ENCODE measurements at regions not wholly inside any gene's neighbourhood (a gene's known extent, or its start where the extent isn't known, plus 50 kb on each side); places are given as distances from the start of the nearest gene placed in this dataset.

- Histone ChIP-seq H3K9me3 (ENCODE audit: severe bottlenecking) (no peaks in the 10 kb centered on the region), H3K27ac (no peak overlapping the region), H3K4me3 (ENCODE audit: low read depth, low read length) (no peak overlapping the region), H3K36me3 (no peaks in the 10 kb centered on the region), H3K27me3 (ENCODE audit: insufficient read depth, low read depth, severe bottlenecking) (peaks cover 30% of the 10 kb centered on the region)
- no peak for DNase-seq
- TF ChIP-seq, protein P1, sequence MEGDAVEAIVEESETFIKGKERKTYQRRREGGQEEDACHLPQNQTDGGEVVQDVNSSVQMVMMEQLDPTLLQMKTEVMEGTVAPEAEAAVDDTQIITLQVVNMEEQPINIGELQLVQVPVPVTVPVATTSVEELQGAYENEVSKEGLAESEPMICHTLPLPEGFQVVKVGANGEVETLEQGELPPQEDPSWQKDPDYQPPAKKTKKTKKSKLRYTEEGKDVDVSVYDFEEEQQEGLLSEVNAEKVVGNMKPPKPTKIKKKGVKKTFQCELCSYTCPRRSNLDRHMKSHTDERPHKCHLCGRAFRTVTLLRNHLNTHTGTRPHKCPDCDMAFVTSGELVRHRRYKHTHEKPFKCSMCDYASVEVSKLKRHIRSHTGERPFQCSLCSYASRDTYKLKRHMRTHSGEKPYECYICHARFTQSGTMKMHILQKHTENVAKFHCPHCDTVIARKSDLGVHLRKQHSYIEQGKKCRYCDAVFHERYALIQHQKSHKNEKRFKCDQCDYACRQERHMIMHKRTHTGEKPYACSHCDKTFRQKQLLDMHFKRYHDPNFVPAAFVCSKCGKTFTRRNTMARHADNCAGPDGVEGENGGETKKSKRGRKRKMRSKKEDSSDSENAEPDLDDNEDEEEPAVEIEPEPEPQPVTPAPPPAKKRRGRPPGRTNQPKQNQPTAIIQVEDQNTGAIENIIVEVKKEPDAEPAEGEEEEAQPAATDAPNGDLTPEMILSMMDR (IDR thresholded peaks at IDR 0.05; ENCODE audit: low read depth, low read length): no peak
These were observed 301.9 kb upstream of the PITX2 start for GRCh38 chr4:110924761-110925160.

GRCh38 chr4:110926841-110927400 is 304.0 kb upstream of the PITX2 start:
- Histone ChIP-seq H3K36me3 (no peaks in the 10 kb centered on the region), H3K9me3 (ENCODE audit: severe bottlenecking) (no peaks in the 10 kb centered on the region), H3K27ac (no peak overlapping the region), H3K4me3 (ENCODE audit: low read depth, low read length) (no peak overlapping the region), H3K27me3 (ENCODE audit: insufficient read depth, low read depth, severe bottlenecking) (peaks cover 34% of the 10 kb centered on the region)
- TF ChIP-seq, protein P1 (IDR thresholded peaks at IDR 0.05; ENCODE audit: low read depth, low read length): no peak
- no peak for DNase-seq

DNA sequence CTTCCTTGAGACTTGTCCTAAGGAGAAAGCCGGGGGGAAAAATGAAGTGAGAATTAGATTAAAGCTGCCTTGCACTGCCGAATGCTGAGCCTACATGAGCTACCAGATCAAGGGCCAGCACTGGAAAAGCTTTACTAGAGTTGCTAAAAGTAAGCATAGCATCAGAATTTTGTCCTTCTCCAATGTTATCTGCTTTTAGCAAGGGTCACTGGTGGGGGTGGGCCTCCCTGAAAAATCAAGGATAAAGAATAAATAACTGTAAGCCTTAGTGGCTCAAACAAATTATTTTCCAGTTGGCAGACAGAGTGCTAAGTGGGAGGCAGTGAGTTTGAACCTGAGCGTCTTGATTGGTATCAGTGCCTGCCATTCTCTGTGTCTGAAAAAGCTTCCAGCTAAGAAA is 310.5 kb upstream of the PITX2 start:
- TF ChIP-seq, protein P1 (IDR thresholded peaks at IDR 0.05; ENCODE audit: low read depth, low read length): no peak
- Histone ChIP-seq H3K36me3 (no peaks in the 10 kb centered on the region), H3K27ac (no peak overlapping the region), H3K9me3 (ENCODE audit: severe bottlenecking) (no peaks in the 10 kb centered on the region), H3K27me3 (ENCODE audit: insufficient read depth, low read depth, severe bottlenecking) (peaks cover 40% of the 10 kb centered on the region), H3K4me3 (ENCODE audit: low read depth, low read length) (no peak overlapping the region)
- DNase-seq: no peak

DNA sequence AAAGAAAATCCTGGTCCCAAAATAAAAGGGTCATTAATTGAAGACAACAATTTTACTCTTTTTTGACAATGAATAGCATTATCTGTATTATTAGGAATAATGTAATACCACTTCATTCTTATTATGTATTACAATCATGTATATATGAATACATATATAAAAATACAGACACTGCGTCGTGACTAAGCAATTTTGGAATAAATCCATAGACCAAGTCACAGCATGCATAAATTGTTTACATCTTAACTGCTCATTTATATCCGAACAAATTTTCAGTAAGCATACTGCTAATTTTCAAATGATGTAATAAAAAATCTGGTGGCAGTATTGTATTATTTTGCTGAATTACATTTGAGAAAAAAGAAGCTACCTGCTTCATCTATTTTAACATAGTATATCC is 321.6 kb upstream of the PITX2 start:
- H3K4me3 ChIP-seq (ENCODE audit: low read depth, low read length): no peak overlapping the region
- no peak for DNase-seq
- no peaks in the 10 kb centered on the region for H3K9me3 ChIP-seq (ENCODE audit: severe bottlenecking)
- no peaks in the 10 kb centered on the region for H3K36me3 ChIP-seq
- peaks cover 40% of the 10 kb centered on the region for H3K27me3 ChIP-seq (ENCODE audit: insufficient read depth, low read depth, severe bottlenecking)
- no peak overlapping the region for H3K27ac ChIP-seq
- TF ChIP-seq, protein P1 (IDR thresholded peaks at IDR 0.05; ENCODE audit: low read depth, low read length): no peak

DNA sequence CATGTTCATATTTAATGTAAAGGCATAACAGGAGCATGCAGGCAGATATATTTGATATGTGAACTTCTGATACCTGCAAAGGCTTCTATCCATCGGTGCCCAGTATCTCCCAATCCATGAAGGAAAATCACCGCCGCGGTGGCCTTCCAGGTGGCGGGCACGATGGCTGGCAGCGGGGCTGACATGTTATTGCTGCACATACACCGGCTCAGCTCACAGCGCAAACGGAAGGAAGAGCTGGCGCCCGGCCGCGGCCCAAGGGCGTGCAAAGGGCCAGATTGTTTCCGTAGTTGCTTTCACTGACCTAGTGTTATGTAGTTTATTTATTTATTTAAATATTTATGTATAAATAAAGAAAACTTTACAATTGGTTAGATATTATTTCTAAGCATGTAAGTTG is 322.7 kb upstream of the PITX2 start:
- H3K27ac ChIP-seq: no peak overlapping the region
- TF ChIP-seq, protein P1 (IDR thresholded peaks at IDR 0.05; ENCODE audit: low read depth, low read length): no peak
- H3K27me3 ChIP-seq (ENCODE audit: insufficient read depth, low read depth, severe bottlenecking): peaks cover 48% of the 10 kb centered on the region

DNA sequence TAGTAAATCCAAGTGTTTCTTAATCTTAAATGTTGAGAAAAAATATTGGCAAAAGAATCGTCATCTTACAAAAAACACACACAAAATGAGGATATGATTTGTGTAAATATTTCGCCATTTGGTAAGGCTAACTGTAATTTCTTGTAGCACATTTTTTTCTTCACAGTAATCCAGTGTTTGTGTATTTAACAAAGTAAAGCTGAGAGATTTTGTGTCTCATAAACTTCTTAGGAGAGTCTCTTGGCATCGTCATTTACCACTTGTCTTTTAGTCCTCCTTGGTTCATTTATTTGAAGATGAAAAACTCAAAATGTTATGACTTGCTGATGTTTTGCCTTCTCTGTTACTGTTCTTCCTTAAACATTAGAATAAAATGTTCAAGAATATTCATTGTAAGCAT is 326.7 kb upstream of the PITX2 start:
- Histone ChIP-seq H3K27me3 (ENCODE audit: insufficient read depth, low read depth, severe bottlenecking) (peaks cover 61% of the 10 kb centered on the region), H3K27ac (no peak overlapping the region), H3K9me3 (ENCODE audit: severe bottlenecking) (no peaks in the 10 kb centered on the region), H3K4me3 (ENCODE audit: low read depth, low read length) (no peak overlapping the region), H3K36me3 (no peaks in the 10 kb centered on the region)
- TF ChIP-seq, protein P1 (IDR thresholded peaks at IDR 0.05; ENCODE audit: low read depth, low read length): no peak
- no peak for DNase-seq

More for the DNA sequence above, 322.7 kb upstream of the PITX2 start:
- no peaks in the 10 kb centered on the region for H3K9me3 ChIP-seq (ENCODE audit: severe bottlenecking)
- H3K36me3 ChIP-seq: no peaks in the 10 kb centered on the region
- no peak for DNase-seq
- no peak overlapping the region for H3K4me3 ChIP-seq (ENCODE audit: low read depth, low read length)

All from WERI-Rb-1 (cell line).